NCI-H2029 (cell line): ENCODE measurements at regions not wholly inside any gene's neighbourhood (a gene's known extent, or its start where the extent isn't known, plus 50 kb on each side); places are given as distances from the start of the nearest gene placed in this dataset.

Source experiments
- DNase-seq: peaks from one replicate; lab custom pipeline; 2025; lab: John Stamatoyannopoulos, UW

DNA sequence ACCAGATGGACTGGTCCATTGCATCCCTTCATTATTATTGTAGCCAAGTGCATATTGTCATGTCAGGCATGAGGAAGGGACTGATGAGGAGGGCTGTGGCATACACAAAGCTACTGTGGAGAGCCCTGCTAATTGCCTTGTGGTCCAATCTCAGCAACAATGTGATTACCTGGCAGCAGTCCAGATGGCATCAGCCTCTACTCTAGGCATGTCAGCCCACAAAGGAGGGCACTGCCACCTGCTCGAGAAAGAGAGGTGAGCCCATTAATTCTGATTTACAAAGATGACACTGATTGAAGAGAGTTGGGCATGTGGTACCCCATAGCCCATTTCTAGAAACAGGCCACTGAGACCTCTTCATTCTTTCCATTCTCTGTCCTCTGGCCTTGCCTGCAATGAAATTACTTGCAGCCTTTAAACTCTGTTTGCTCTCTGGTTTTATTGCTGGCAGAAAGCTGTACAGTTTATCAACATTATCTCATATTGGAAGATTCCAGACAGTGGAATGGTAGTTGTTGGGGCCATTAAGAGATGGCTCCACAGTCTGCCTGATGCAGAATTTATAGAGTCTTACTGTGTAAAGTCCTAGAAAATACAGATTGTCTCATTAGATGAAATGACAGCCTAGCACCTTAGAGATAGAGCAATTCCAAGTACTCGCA, 307.7 kb downstream of the ARPP21 start:
- peak; percentile 55 for DNase-seq

DNA sequence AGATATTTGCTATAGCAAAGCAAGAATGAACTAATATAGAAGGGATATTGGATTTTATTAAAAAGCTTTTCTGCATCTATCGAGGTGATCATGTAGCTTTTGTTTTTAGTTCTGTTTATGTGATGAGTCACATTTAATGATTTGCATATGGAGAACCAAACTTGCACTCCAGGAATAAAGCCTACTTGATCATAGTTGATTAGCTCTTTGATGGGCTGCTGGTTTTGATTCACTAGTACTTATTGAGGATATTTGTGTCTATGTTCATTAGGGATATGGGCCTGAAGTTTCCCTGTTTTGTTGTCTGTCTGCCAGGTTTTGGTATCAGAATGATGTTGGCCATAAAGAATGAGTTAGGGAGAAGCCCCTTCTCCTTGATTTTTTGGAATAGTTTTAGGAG, 310.7 kb downstream of the ARPP21 start:
- DNase-seq = no peak

DNA sequence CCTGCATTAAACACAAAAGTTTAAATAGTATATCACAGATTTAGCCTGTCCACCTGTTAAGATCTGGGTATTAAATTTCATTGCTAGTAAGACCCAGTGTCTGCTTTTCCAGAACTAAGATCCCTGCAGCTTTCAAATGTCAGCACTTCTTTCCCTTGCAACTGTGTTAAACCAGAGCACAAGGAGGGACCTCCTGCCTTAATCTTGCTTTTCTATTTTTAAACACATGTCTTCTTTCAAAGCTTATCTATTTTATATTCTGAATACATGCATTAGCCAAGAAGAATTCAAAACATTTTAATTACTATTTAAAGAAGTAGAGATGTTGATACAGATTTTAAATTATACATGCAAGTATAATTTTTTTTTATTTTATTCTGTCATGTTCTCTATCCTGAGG, 315.1 kb downstream of the ARPP21 start:
- no peak for DNase-seq

GRCh38 chr3:35965908-35966307, 326.6 kb downstream of the ARPP21 start:
- peak; percentile 33 for DNase-seq

GRCh38 chr3:35966629-35967464, 327.5 kb downstream of the ARPP21 start:
- no peak for DNase-seq

DNA sequence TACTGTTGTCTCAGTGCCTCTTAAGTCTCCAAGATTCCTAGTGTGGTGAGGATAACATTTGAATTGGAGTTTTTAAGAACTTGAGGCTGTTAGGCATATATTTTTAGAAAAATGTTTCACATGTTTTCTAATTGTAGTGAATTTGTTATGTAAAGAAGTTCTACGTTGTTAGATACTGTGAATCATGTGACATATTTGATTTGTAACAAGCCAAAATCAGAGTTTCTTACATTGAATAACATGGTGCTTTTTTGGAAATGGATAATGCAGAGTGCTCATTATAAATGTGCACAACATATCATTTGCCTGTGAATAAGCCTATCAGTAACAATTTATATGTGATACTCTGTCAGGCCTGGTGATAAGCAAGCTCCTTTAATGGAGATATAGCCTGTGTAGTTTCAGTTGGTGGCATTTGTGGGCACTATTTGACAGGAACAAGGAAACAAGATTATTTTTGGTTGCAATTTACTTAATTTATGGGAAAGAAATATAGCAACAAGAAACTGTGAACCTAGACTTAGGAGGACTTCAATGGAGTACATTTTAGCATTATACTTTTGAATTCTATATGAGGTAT, 328.8 kb downstream of the ARPP21 start:
- DNase-seq = no peak

- no peak for DNase-seq
Measured at GRCh38 chr3:35969406-35969805, 330.1 kb downstream of the ARPP21 start.

DNA sequence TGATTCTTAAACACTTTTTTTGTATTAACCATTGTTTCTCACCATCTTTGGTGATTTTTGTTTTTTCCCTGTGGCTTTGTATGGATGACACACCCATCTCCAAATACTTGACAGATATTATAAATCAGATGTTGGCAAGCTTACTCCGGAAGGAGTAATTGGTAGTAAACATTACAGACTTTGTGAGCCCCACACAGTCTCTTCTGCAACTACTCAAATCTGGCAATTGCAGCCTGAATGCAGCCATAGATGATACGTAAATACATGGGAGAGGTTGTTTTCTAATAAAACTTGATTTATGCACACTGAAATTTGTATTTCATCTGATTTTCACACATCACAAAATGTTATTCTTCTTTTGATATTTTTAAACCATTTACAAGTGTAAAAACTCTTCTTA, 331.5 kb downstream of the ARPP21 start:
- no peak for DNase-seq

DNA sequence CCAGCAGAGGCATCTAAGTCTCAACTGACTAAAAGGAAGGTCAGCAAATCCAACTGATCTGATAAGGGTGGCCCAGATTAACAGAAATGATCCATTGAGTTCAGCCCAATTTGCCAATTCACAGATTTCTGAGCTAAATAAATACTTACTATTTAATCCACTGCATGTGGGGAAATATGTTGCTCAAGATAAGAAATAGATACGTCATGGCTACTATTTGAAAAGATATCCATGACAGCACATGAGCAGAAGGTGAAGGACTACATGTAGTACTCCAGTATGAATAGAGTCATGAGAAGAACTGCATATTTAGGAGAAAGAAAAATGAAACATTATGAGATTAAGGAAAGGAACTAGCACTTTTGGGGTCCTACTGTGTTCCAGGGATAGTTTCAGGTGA, 332.4 kb downstream of the ARPP21 start:
- DNase-seq = no peak

DNA sequence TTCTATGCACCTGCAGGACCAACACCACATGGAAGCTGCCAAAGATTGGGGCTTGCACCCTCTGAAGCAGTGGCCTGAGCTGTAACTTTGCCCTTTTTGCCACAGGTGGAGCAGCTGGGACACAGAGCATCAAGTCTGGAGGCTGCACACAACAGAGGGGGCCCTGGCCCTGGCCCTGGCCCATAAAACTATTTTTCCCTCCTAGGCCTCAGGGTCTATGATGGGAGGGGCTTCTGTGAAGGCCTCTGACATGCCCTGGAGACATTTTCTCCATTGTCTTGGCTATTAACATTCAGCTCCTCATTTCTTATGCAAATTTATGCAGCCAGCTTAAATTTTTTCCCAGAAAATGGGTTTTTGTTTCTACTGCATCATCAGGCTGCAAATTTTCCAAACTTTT, 335.5 kb downstream of the ARPP21 start:
- no peak for DNase-seq

DNA sequence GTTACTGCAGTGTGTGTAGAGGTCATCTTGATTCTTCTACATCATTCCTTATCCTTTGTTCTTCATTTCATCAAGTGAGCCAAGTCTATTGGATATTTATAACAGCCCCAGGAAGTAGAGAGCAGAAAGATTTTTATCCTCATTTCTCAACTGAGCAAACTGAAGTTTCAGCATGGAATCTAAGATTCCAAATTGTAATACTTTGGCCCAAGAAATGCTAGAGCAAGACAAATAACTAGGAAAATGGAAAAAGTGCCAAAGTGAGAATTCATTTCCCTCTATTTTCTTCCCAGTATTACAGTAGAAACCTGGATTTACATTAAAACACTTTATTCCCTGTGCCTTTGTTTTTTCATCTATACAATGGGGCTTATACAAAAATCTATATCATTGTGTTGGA, 346.8 kb downstream of the ARPP21 start:
- no peak for DNase-seq

DNA sequence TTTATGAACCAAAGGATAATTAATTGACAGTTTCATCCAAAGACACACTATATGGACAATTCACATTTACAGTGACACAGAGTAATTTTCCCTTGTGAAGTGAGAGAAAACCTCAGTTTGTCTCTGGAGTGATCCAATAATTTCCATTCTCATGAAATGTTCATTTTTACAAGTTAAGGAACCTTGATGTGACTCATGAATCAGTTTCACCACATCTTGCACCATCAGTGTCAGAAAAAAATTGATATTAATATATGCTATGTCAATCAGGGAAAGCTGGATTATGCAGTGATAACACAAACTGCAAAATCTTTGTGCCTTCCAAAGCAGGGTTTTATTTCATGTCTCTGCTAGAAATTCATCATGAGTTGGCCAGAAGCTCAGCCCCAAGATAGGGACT, 348.1 kb downstream of the ARPP21 start:
- no peak for DNase-seq

- no peak for DNase-seq
Measured at GRCh38 chr3:35992041-35992440, 352.7 kb downstream of the ARPP21 start.

DNA sequence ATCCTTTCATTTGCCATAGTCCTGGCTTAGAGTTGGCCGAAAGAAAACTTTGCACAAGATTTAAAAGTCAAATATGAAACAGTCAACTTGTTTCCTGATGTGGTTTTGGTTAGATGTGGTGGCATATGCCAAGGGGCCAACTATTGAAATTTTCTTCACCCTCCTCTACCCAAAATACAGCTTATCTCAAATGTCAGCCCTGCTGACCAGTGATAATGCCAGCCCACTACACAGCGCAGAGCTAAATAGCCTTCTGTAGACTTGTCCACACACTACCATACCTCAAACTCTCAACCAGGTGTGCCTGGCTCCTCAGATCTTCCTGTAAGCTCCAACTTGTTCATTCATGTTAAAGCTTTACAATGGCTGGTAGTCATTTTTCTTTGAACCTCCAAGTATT, 368.5 kb upstream of the STAC start:
- no peak for DNase-seq

DNA sequence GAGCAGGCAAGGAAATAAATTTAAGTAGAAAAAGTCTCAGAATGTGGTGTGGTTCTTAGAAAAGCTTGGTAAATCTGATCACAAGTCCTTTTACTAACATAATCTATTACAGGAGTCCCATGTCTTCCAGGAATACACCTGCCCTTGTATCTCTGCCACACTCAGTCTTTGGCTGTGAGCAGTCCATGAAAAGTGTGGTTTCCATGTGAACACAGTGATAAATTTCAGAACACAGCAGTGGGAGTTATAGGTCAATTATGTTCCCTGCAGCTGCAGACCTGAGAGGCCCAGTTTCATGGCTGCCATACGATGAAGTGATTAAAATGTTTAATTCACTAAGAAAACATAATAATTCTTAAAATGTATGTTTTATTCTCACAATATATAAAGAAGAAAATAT, 366.9 kb upstream of the STAC start:
- no peak for DNase-seq

DNA sequence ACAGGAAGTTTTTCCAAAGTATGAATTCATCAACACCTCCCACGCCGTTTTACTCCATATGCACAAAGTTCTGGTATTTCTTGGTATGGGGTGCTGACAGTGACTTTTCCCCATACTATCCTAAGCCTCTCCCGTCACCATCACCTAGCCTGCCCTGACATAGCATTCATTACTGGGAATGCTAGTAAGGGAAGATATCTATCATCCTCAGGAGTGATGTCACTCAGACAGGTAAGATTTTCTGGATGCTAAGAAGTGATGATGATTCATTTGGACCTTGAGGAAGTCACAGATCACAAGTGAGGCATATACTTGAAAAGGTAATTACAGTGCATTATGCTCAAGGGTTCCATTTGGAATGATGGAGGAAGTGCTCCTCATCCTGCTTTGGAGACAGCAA, 355.1 kb upstream of the STAC start:
- DNase-seq = no peak

- DNase-seq = no peak
Measured at GRCh38 chr3:36032180-36033047, 347.9 kb upstream of the STAC start.

- peak; percentile 43 for DNase-seq
Measured at GRCh38 chr3:36058404-36059030, 321.8 kb upstream of the STAC start.

- peak; percentile 97 for DNase-seq
Measured at GRCh38 chr3:36060950-36061349, 319.4 kb upstream of the STAC start.

GRCh38 chr3:36063992-36064391, 316.3 kb upstream of the STAC start:
- no peak for DNase-seq

GRCh38 chr3:36065321-36065720, 315.0 kb upstream of the STAC start:
- DNase-seq = no peak

- no peak for DNase-seq
Measured at GRCh38 chr3:36075491-36075890, 304.8 kb upstream of the STAC start.
